ENCODE measurements at regions not wholly inside any gene's neighbourhood (a gene's known extent, or its start where the extent isn't known, plus 50 kb on each side); places are given as distances from the start of the nearest gene placed in this dataset.
A peak's percentile ranks its signal among the peaks of the same experiment; 100 is the strongest.
"Not testable (repeated sequence)": the region's sequence is repeated elsewhere in the genome, so short reads cannot be mapped to it uniquely, and the experiment has no call there.

DNA sequence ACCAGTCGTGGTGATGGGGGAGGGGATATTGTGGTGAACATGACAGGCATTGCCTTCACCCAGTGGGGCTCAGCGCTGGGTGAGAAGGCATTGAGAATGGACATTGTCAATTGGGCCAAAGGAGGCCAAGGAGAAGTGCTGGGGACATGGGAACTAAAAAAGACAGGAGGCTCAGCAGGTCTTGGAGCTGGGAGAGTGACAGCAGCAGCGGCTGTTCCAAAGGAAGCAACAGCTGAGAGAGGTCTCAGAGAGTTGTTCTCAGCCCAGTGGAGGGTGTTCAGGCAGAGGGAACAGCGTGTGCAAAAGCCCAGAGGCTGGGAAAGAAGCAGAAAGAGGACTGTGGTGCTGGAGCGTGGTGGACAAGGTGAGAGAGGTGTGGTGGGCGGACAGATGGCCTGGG is 56.6 kb upstream of the ASNS start:
- DNase-seq = not testable (repeated sequence)

- DNase-seq = peak; percentile 2
Observed at GRCh38 chr7:97927790-97928748, 55.9 kb upstream of the ASNS start.

Measured in DMS 273 treated with DMSO at 0.1 percent for 48 hours (cell line).